HG02571 (cell line): ENCODE measurements at regions not wholly inside any gene's neighbourhood (a gene's known extent, or its start where the extent isn't known, plus 50 kb on each side); places are given as distances from the start of the nearest gene placed in this dataset.
A peak's percentile ranks its signal among the peaks of the same experiment; 100 is the strongest.

Experiments used
- ATAC-seq: cut with Tn5 transposase; IDR thresholded peaks from one replicate; pipeline ENCODE4 v1.9.1; 2021; ENCODE audit warnings: mild to moderate bottlenecking, moderate library complexity; ENCODE audit not compliant: unreplicated experiment

- ATAC-seq: no peak
These were observed 198.1 kb downstream of the SEC23A start for GRCh38 chr14:38904959-38905358.

GRCh38 chr14:38901791-38902190, 201.2 kb downstream of the SEC23A start:
- no peak for ATAC-seq

GRCh38 chr14:38900887-38901286, 202.1 kb downstream of the SEC23A start:
- no peak for ATAC-seq

- no peak for ATAC-seq
These were observed 215.3 kb downstream of the SEC23A start for GRCh38 chr14:38887696-38888095.

GRCh38 chr14:38884109-38884508, 218.9 kb downstream of the SEC23A start:
- no peak for ATAC-seq

GRCh38 chr14:38883127-38883526, 219.9 kb downstream of the SEC23A start:
- no peak for ATAC-seq

GRCh38 chr14:38882533-38882932, 220.5 kb downstream of the SEC23A start:
- ATAC-seq: no peak

- ATAC-seq: no peak
These were observed 222.2 kb downstream of the SEC23A start for GRCh38 chr14:38880643-38881524.

GRCh38 chr14:38877744-38878388, 225.2 kb downstream of the SEC23A start:
- ATAC-seq: no peak

- ATAC-seq: no peak
These were observed 228.3 kb downstream of the SEC23A start for GRCh38 chr14:38874721-38875120.

- no peak for ATAC-seq
These were observed 229.0 kb downstream of the SEC23A start for GRCh38 chr14:38873941-38874612.

- ATAC-seq: no peak
These were observed 232.7 kb downstream of the SEC23A start for GRCh38 chr14:38870296-38870836.

GRCh38 chr14:38868399-38869290, 234.4 kb downstream of the SEC23A start:
- ATAC-seq: no peak

GRCh38 chr14:38867561-38868150, 235.4 kb downstream of the SEC23A start:
- ATAC-seq: peak; percentile 94

- ATAC-seq: no peak
These were observed 236.6 kb downstream of the SEC23A start for GRCh38 chr14:38866461-38866860.

GRCh38 chr14:38862366-38862765, 240.7 kb downstream of the SEC23A start:
- no peak for ATAC-seq

GRCh38 chr14:38860530-38860929, 242.5 kb downstream of the SEC23A start:
- ATAC-seq: no peak

GRCh38 chr14:38856798-38857197, 246.2 kb downstream of the SEC23A start:
- ATAC-seq: no peak

GRCh38 chr14:38855513-38855912, 247.5 kb downstream of the SEC23A start:
- no peak for ATAC-seq

- ATAC-seq: no peak
These were observed 251.9 kb downstream of the SEC23A start for GRCh38 chr14:38851111-38851510.
